ENCODE measurements at regions not wholly inside any gene's neighbourhood (a gene's known extent, or its start where the extent isn't known, plus 50 kb on each side); places are given as distances from the start of the nearest gene placed in this dataset.

DNA sequence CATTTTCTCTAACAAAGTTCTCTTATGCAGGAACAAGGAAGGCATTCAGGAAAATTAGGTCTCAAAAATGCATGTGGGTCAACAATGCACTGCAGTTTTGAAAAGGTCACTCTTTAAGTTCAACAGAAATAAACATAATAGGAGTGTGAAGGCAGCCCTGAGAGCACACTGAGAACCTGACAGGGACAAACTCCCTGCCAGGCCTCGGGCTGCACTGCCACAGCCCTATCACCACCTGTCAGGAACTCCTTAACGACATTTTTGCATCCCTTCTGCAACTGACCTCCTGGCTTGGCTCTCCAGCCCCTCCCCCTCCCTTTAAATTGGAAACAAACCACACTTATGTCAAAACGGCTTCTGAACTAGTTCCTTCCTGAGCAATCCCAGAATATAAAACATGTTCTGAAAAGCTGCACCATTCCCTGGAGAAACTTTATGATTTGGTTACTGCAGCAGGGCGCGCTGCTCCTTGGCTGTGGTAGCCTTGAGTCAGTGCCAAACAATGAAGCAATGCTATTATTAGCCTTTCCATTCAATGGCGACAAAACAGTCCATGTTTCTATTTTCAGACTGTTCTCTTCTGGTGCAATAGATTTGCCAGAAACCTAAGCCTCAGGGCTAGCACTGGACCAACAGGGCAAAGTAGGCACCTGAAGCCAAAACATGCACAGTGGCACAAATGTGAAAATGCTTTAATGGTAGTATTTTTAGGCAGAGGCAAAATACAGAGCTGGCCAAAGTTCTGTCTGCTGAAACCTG lies 160.1 kb upstream of the ZNF608 start:
- TF ChIP-seq POLR2A (IDR thresholded peaks at IDR 0.05) = no peak
- TF ChIP-seq, protein P1, sequence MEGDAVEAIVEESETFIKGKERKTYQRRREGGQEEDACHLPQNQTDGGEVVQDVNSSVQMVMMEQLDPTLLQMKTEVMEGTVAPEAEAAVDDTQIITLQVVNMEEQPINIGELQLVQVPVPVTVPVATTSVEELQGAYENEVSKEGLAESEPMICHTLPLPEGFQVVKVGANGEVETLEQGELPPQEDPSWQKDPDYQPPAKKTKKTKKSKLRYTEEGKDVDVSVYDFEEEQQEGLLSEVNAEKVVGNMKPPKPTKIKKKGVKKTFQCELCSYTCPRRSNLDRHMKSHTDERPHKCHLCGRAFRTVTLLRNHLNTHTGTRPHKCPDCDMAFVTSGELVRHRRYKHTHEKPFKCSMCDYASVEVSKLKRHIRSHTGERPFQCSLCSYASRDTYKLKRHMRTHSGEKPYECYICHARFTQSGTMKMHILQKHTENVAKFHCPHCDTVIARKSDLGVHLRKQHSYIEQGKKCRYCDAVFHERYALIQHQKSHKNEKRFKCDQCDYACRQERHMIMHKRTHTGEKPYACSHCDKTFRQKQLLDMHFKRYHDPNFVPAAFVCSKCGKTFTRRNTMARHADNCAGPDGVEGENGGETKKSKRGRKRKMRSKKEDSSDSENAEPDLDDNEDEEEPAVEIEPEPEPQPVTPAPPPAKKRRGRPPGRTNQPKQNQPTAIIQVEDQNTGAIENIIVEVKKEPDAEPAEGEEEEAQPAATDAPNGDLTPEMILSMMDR (IDR thresholded peaks at IDR 0.05) = peak in 2 of 4 experiments; percentile 25 to 32
